Osteocyte (in vitro differentiated cells): ENCODE measurements at regions not wholly inside any gene's neighbourhood (a gene's known extent, or its start where the extent isn't known, plus 50 kb on each side); places are given as distances from the start of the nearest gene placed in this dataset.
"Not testable (repeated sequence)": the region's sequence is repeated elsewhere in the genome, so short reads cannot be mapped to it uniquely, and the experiment has no call there.

Source experiments
- DNase-seq: peaks from one replicate; pipeline ENCODE4 v3.0.0; 2021; ENCODE audit warnings: mixed read lengths; ENCODE audit not compliant: unreplicated experiment; ENCODE audit errors: extremely low spot score
- H3K27ac Mint-ChIP-seq: one replicate; pipeline ENCODE4 v1.8.0; 2021; ENCODE audit warnings: mild to moderate bottlenecking, mixed read lengths; ENCODE audit not compliant: unreplicated experiment
- H3K27me3 Mint-ChIP-seq: one replicate; pipeline ENCODE4 v1.8.0; 2021; ENCODE audit warnings: mixed read lengths; ENCODE audit not compliant: unreplicated experiment
- H3K36me3 Mint-ChIP-seq: one replicate; pipeline ENCODE4 v1.8.0; 2021; ENCODE audit warnings: mixed read lengths; ENCODE audit not compliant: unreplicated experiment
- H3K4me1 Mint-ChIP-seq: one replicate; pipeline ENCODE4 v1.8.0; 2021; ENCODE audit warnings: mixed read lengths; ENCODE audit not compliant: unreplicated experiment
- H3K4me3 Mint-ChIP-seq: one replicate; pipeline ENCODE4 v1.8.0; 2021; ENCODE audit warnings: mild to moderate bottlenecking, moderate library complexity, mixed read lengths; ENCODE audit not compliant: unreplicated experiment
- H3K9me3 Mint-ChIP-seq: one replicate; pipeline ENCODE4 v1.8.0; 2021; ENCODE audit warnings: mixed read lengths; ENCODE audit not compliant: unreplicated experiment
- TF ChIP-seq, protein P1 (sequence below): fragments of 200-600 bp; sonication (generic); IDR thresholded peaks from 2 replicates; pipeline ENCODE4 v1.5.0; 2021; ENCODE audit warnings: antibody characterized with exemption, mild to moderate bottlenecking, moderate library complexity

DNA sequence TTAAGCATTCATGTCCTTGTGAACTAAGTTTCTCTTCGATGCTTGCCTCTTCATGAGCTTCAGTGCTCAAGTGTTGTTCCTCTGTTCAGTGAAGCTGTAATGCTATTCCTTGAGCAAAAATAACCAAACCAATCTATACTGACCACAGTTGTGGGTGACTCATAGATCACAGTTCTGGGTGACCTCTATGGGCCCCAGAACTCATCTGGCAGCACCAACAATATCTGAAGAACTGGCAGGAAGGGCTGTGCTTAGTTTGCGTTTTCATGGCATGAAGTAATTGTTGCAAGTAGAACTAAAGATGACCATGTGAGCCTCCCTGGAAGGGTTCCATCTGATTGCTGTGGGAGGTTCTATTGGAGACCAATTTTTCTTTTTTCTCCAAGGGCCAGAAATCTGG, 106.2 kb downstream of the CCNG2 start:
- Mint-ChIP-seq H3K36me3 (no peaks in the 10 kb centered on the region), H3K27ac (no peak overlapping the region), H3K27me3 (no peaks in the 10 kb centered on the region), H3K4me1 (no peaks in the 10 kb centered on the region), H3K4me3 (no peak overlapping the region), H3K9me3 (peaks cover 11% of the 10 kb centered on the region)
- TF ChIP-seq, protein P1, sequence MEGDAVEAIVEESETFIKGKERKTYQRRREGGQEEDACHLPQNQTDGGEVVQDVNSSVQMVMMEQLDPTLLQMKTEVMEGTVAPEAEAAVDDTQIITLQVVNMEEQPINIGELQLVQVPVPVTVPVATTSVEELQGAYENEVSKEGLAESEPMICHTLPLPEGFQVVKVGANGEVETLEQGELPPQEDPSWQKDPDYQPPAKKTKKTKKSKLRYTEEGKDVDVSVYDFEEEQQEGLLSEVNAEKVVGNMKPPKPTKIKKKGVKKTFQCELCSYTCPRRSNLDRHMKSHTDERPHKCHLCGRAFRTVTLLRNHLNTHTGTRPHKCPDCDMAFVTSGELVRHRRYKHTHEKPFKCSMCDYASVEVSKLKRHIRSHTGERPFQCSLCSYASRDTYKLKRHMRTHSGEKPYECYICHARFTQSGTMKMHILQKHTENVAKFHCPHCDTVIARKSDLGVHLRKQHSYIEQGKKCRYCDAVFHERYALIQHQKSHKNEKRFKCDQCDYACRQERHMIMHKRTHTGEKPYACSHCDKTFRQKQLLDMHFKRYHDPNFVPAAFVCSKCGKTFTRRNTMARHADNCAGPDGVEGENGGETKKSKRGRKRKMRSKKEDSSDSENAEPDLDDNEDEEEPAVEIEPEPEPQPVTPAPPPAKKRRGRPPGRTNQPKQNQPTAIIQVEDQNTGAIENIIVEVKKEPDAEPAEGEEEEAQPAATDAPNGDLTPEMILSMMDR = no peak
- DNase-seq = no peak

DNA sequence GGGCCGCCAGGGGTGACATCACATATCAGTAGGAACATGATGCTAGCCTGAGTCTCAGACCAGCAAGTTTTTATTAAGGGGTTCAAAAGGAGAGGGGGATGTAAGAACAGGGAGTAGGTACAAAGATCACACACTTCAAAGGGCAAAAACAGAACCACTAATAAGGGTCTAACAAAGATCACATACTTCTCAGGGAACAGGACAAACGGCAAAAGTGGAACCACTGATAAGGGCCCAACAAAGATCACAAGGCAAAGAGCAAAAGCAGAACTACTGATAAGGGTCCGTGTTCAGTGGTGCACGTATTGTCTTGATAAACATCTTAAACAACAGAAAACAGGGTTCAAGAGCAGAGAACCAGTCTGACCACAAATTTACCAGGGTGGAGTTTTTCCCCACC, 107.0 kb downstream of the CCNG2 start:
- not testable (repeated sequence) for H3K27ac Mint-ChIP-seq, H3K4me1 Mint-ChIP-seq, H3K4me3 Mint-ChIP-seq, H3K27me3 Mint-ChIP-seq, DNase-seq, H3K36me3 Mint-ChIP-seq
- H3K9me3 Mint-ChIP-seq = peaks cover 11% of the 10 kb centered on the region

DNA sequence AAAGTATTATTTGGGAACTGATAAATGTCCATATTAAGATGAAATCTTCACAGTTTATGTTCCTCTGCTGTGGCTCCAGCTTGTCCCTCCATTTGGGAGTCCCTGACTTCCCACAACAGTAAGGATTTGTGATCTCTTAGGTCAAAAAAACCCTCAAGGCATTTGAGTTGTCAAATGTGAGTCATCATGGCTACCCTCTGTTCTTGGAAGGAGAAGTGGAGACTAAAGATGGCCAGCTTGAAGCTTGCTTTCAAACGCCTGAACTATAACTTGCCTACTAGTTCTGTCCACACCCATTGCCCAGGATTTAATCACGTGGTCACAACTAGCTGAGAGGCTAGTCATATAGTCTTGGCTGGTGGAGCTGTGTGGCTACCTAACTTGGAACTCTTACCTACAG, 107.8 kb downstream of the CCNG2 start:
- Mint-ChIP-seq H3K9me3 (peaks cover 11% of the 10 kb centered on the region), H3K27me3 (no peaks in the 10 kb centered on the region), H3K4me1 (no peaks in the 10 kb centered on the region), H3K27ac (no peak overlapping the region), H3K4me3 (no peak overlapping the region), H3K36me3 (no peaks in the 10 kb centered on the region)
- no peak for DNase-seq
- TF ChIP-seq, protein P1 = no peak

DNA sequence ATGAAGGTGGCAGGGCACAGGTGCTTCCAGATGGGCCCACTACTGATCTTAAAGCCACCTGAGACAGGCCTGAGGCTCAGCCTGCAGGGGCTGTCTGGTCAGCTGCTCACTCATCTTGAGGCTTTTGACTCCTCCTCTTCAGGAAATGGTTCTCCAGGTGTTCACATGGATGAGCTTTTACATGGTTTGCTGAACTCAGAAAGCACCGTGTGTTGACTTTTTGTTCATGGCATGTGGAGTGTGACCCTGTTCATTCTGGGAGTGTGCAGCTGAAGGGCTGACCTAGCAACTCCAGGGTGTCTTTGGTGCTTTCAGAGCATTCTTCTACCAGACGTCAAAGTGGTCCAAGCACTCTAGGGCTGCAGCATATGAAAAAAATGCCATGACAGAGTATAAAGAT, 111.1 kb downstream of the CCNG2 start:
- TF ChIP-seq, protein P1 = no peak
- Mint-ChIP-seq H3K4me1 (no peaks in the 10 kb centered on the region), H3K36me3 (no peaks in the 10 kb centered on the region), H3K9me3 (peaks cover 11% of the 10 kb centered on the region), H3K27ac (no peak overlapping the region), H3K4me3 (no peak overlapping the region), H3K27me3 (peaks cover 4% of the 10 kb centered on the region)
- no peak for DNase-seq

DNA sequence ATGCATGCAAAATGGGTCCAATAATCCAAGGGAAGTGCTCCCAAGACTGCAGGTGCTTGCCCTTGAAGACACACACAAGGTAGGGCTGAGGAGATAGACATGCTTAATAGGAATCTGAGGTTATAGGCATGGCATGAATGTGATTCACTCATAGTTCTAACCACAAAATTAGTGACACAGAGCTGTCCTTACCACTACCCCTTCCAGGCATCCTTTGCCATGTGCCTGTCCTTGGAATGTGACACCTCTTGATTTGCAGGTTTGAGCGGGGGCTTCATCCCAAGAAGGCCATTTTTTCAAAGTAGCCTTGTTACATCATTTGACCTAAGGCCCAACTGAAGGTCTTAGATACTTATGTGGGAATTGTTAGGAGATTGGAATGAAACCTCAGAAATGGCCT, 112.5 kb downstream of the CCNG2 start:
- Mint-ChIP-seq H3K9me3 (peaks cover 1% of the 10 kb centered on the region), H3K4me1 (no peaks in the 10 kb centered on the region), H3K27me3 (peaks cover 4% of the 10 kb centered on the region), H3K4me3 (no peak overlapping the region), H3K27ac (no peak overlapping the region), H3K36me3 (no peaks in the 10 kb centered on the region)
- no peak for DNase-seq
- TF ChIP-seq, protein P1 = no peak

DNA sequence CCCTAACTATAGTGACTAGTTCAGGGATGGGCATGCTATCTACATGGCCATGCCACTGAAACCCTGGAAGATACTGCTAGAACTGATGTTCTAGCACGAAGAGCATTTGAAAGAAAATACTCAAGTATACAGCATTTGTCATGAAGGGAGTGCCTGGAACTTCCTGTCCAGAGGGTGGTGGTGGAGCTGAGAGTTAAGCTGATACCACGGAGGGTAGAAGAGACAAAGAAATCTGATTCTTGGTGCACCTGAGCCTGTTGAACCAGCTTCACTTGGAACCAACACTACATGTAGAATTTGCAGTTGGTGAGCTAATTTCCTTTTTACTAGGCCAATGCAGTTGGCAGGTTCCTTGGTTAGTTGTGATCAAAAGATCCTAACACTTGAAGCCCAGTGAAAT, 116.4 kb downstream of the CCNG2 start:
- H3K4me3 Mint-ChIP-seq = no peak overlapping the region
- no peak for DNase-seq
- H3K27ac Mint-ChIP-seq = no peak overlapping the region
- no peaks in the 10 kb centered on the region for H3K9me3 Mint-ChIP-seq
- TF ChIP-seq, protein P1 = no peak
- peaks cover 7% of the 10 kb centered on the region for H3K27me3 Mint-ChIP-seq
- H3K36me3 Mint-ChIP-seq = no peaks in the 10 kb centered on the region
- H3K4me1 Mint-ChIP-seq = no peaks in the 10 kb centered on the region

DNA sequence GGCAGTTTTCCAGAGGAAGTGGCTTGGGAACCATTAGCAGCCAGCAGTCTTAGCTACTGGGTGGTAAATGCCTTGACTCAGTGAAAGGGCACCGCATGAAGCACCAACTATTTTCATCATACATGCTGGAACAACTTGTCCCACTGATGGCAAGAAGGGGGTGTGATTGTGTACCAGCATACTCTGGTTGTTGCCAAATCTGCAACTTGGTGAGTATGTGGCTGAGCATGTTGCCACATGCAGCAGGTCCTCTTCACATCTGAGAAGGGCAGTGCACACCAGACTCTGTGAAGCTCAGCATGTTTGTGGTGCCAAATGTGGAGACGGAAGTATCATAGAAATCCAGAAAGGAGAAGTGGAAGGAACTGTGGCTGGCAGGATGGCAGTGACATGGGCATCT, 122.1 kb downstream of the CCNG2 start:
- not testable (repeated sequence) for H3K27me3 Mint-ChIP-seq, H3K9me3 Mint-ChIP-seq, H3K4me3 Mint-ChIP-seq, H3K36me3 Mint-ChIP-seq, H3K4me1 Mint-ChIP-seq, H3K27ac Mint-ChIP-seq, DNase-seq
